CD14-positive monocyte (primary cell): ENCODE measurements at regions not wholly inside any gene's neighbourhood (a gene's known extent, or its start where the extent isn't known, plus 50 kb on each side); places are given as distances from the start of the nearest gene placed in this dataset.

ENCODE experiments used
- DNase-seq, 3 donors: peaks; one replicate each; pipeline ENCODE4 v3.0.0-alpha.2; 2011 to 2022
- H2AFZ ChIP-seq: 2 replicates; pipeline ENCODE4 v1.6.0; 2012; ENCODE audit warnings: mild to moderate bottlenecking, low read depth, low read length, inconsistent platforms; ENCODE audit not compliant: insufficient read depth, poor library complexity, severe bottlenecking
- H3K27ac ChIP-seq, 2 donors: 1 replicate in 1 of 2; 2 replicates in 1 of 2; pipeline ENCODE4 v1.5.1; 2012 to 2013; ENCODE audit warnings: low read length in 2 of 2, control low read depth in 1 of 2, inconsistent platforms in 1 of 2, low read depth in 1 of 2, mild to moderate bottlenecking in 1 of 2
- H3K27me3 ChIP-seq, 2 donors: one replicate each; pipeline versions ENCODE4 v1.6.0 to v1.6.1; 2011 to 2013; ENCODE audit warnings: low read length in 2 of 2; ENCODE audit not compliant: control insufficient read depth in 2 of 2, insufficient read depth in 2 of 2
- H3K36me3 ChIP-seq, 2 donors: replicated peaks in 1 of 2; 1 replicate in 1 of 2; 2 replicates in 1 of 2; pipeline versions ENCODE4 v1.5.1 to v1.6.1; 2012 to 2013; ENCODE audit warnings: low read length in 2 of 2, control low read depth in 1 of 2, inconsistent platforms in 1 of 2, mild to moderate bottlenecking in 1 of 2; ENCODE audit not compliant: insufficient read depth in 2 of 2, control insufficient read depth in 1 of 2
- H3K4me1 ChIP-seq, 2 donors: 1 replicate in 1 of 2; 2 replicates in 1 of 2; pipeline versions ENCODE4 v1.5.1 to v1.6.1; 2012 to 2013; ENCODE audit warnings: low read length in 2 of 2, control low read depth in 1 of 2, inconsistent platforms in 1 of 2, mild to moderate bottlenecking in 1 of 2, moderate library complexity in 1 of 2; ENCODE audit not compliant: insufficient read depth in 2 of 2, control insufficient read depth in 1 of 2
- H3K4me2 ChIP-seq: replicated peaks from 2 replicates; pipeline ENCODE3; 2012; ENCODE audit warnings: low read length, moderate library complexity, mild to moderate bottlenecking; ENCODE audit not compliant: poor library complexity, severe bottlenecking; ENCODE audit errors: extremely low read depth
- H3K4me3 ChIP-seq, 3 experiments: fragments of 200-600 bp in 1 of 3; sonication (generic) in 1 of 3; replicated peaks in 1 of 3; 1 replicate in 2 of 3; 2 replicates in 1 of 3; pipeline ENCODE4 v1.5.1; 2011 to 2013; ENCODE audit warnings: low read length in 3 of 3, mild to moderate bottlenecking in 3 of 3, control low read depth in 2 of 3, low read depth in 2 of 3, inconsistent platforms in 1 of 3, moderate library complexity in 1 of 3
- H3K79me2 ChIP-seq: 2 replicates; pipeline ENCODE4 v1.6.0; 2012; ENCODE audit warnings: mild to moderate bottlenecking, control low read depth, inconsistent platforms, low read length, moderate library complexity; ENCODE audit not compliant: insufficient read depth
- H3K9ac ChIP-seq: 2 replicates; pipeline ENCODE4 v1.6.0; 2017; ENCODE audit warnings: low read length, mild to moderate bottlenecking; ENCODE audit not compliant: insufficient read depth, poor library complexity, severe bottlenecking
- H3K9me3 ChIP-seq, 2 donors: replicated peaks in 1 of 2; 1 replicate in 1 of 2; 2 replicates in 1 of 2; pipeline versions ENCODE4 v1.5.1 to v1.6.1; 2012 to 2013; ENCODE audit warnings: low read length in 2 of 2, control low read depth in 1 of 2; ENCODE audit not compliant: control insufficient read depth in 1 of 2, insufficient read depth in 1 of 2
- H4K20me1 ChIP-seq: 2 replicates; pipeline ENCODE4 v1.6.0; 2012; ENCODE audit warnings: mild to moderate bottlenecking, low read length, control low read depth, moderate library complexity; ENCODE audit not compliant: insufficient read depth
- H3K27ac Mint-ChIP-seq, 7 donors: one replicate each; pipeline ENCODE4 v1.8.0; 2020; ENCODE audit warnings: mild to moderate bottlenecking in 7 of 7, mixed read lengths in 7 of 7, moderate library complexity in 6 of 7, inconsistent platforms in 2 of 7
- H3K27me3 Mint-ChIP-seq, 3 donors: one replicate each; pipeline ENCODE4 v1.8.0; 2021 to 2022; ENCODE audit warnings: low read depth in 3 of 3, mild to moderate bottlenecking in 3 of 3, mixed read lengths in 3 of 3, moderate library complexity in 3 of 3, inconsistent platforms in 1 of 3
- H3K36me3 Mint-ChIP-seq, 2 donors: one replicate each; pipeline ENCODE4 v1.8.0; 2020; ENCODE audit warnings: mixed read lengths in 2 of 2, inconsistent platforms in 1 of 2, mild to moderate bottlenecking in 1 of 2
- H3K4me1 Mint-ChIP-seq: one replicate; pipeline ENCODE4 v1.8.0; 2020; ENCODE audit warnings: mild to moderate bottlenecking, mixed read lengths
- H3K4me3 Mint-ChIP-seq, 2 donors: one replicate each; pipeline ENCODE4 v1.8.0; 2020; ENCODE audit warnings: mild to moderate bottlenecking in 2 of 2, mixed read lengths in 2 of 2, moderate library complexity in 1 of 2
- H3K9me3 Mint-ChIP-seq, 7 donors: one replicate each; pipeline ENCODE4 v1.8.0; 2020 to 2022; ENCODE audit warnings: mixed read lengths in 7 of 7, mild to moderate bottlenecking in 6 of 7, moderate library complexity in 6 of 7, inconsistent platforms in 2 of 7
- CTCF ChIP-seq: fragments of 200-600 bp; IDR thresholded peaks from one replicate; pipeline ENCODE4 v1.8.0; 2022; ENCODE audit warnings: antibody characterized with exemption, mild to moderate bottlenecking
- WGBS: methylation state at CpG from one replicate; pipeline ENCODE4 v1.1.5; 2013; ENCODE audit warnings: missing lambda C conversion rate; ENCODE audit not compliant: insufficient coverage; 5-methylcytosine and 5-hydroxymethylcytosine counted together
- intact Hi-C, 2 donors: fragments of 100-400 bp; cut with micrococcal nuclease; formaldehyde crosslinking; loops; one replicate each; pipeline versions ENCODE4 v1.15.0 to v1.15.1; 2023

DNA sequence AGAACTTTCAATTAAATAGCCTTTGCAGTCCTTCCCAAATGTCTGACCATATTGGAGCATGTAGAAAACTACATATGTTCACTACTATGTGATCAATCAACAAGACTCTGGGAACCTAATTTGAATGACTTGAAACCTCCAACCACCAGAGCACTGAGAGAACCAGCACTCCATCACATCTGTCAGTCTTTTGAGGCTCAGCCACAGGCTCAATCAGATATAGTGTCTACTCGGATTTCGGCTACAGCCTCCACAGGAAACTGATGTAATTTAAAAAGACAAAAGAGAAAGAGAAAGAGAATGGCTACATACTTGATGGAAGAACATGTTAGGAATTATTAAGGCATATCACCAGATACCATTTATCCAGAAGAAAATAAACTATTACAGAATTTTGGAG lies 859.0 kb downstream of the FAM181B start:
- Histone ChIP-seq H3K27ac (no peak overlapping the region), H3K36me3 (no peaks in the 10 kb centered on the region)

GRCh38 chr11:81870815-81871214 lies 862.8 kb downstream of the FAM181B start:
- no peak for TF ChIP-seq CTCF
- Histone ChIP-seq H3K27me3 (peaks cover 8 to 26% of the 10 kb centered on the region in 2 donors), H3K4me1 (peaks cover 0 to 6% of the 10 kb centered on the region in 2 donors), H3K9ac (no peak overlapping the region), H3K4me2 (no peak overlapping the region), H3K79me2 (no peaks in the 10 kb centered on the region), H2AFZ (no peak overlapping the region), H3K27ac (no peak overlapping the region), H3K9me3 (peaks cover 0 to 4% of the 10 kb centered on the region in 2 donors), H4K20me1 (no peaks in the 10 kb centered on the region), H3K36me3 (no peaks in the 10 kb centered on the region), H3K4me3 (no peak overlapping the region)
- no peak overlapping the region for H3K4me3 Mint-ChIP-seq
- no peaks in the 10 kb centered on the region for H3K36me3 Mint-ChIP-seq
- peaks cover 20% of the 10 kb centered on the region for H3K4me1 Mint-ChIP-seq
- no peak overlapping the region for H3K27ac Mint-ChIP-seq
- peaks cover 2 to 7% (median 4%) of the 10 kb centered on the region in 7 donors for H3K9me3 Mint-ChIP-seq
- intact Hi-C loops, result no loop called here
- no CpG with 5 or more reads among the region's 2 CpGs for WGBS
- no peak for DNase-seq
- peaks cover 18 to 32% (median 28%) of the 10 kb centered on the region in 3 donors for H3K27me3 Mint-ChIP-seq

More for the DNA sequence above, 859.0 kb downstream of the FAM181B start:
- Mint-ChIP-seq H3K9me3 (peaks cover 0 to 2% (median 0%) of the 10 kb centered on the region in 7 donors), H3K4me1 (peaks cover 12% of the 10 kb centered on the region), H3K36me3 (no peaks in the 10 kb centered on the region), H3K4me3 (peak overlapping the region in 1 of 2 donors; percentile 43), H3K27ac (no peak overlapping the region), H3K27me3 (peaks cover 13 to 27% (median 22%) of the 10 kb centered on the region in 3 donors)
- Histone ChIP-seq H3K4me1 (peaks cover 0 to 4% of the 10 kb centered on the region in 2 donors), H3K9ac (no peak overlapping the region), H3K79me2 (no peaks in the 10 kb centered on the region), H2AFZ (no peak overlapping the region), H4K20me1 (no peaks in the 10 kb centered on the region), H3K27me3 (peaks cover 8 to 24% of the 10 kb centered on the region in 2 donors), H3K4me3 (no peak overlapping the region), H3K4me2 (no peak overlapping the region), H3K9me3 (no peaks in the 10 kb centered on the region)
- intact Hi-C loops, result no loop called here
- no peak for TF ChIP-seq CTCF
- WGBS, result no CpG with 5 or more reads among the region's 2 CpGs
- no peak for DNase-seq
